ENCODE measurements at regions not wholly inside any gene's neighbourhood (a gene's known extent, or its start where the extent isn't known, plus 50 kb on each side); places are given as distances from the start of the nearest gene placed in this dataset.
"Not testable (repeated sequence)": the region's sequence is repeated elsewhere in the genome, so short reads cannot be mapped to it uniquely, and the experiment has no call there.

GRCh38 chr5:99562937-99563627 is 634.3 kb upstream of the CHD1 start:
- DNase-seq = not testable (repeated sequence)

GRCh38 chr5:99553211-99553810 is 624.5 kb upstream of the CHD1 start:
- DNase-seq = no peak

- no peak for DNase-seq
Observed at GRCh38 chr5:99544356-99544755, 615.5 kb upstream of the CHD1 start.

GRCh38 chr5:99543841-99544240 is 615.0 kb upstream of the CHD1 start:
- no peak for DNase-seq

- DNase-seq = not testable (repeated sequence)
Observed at GRCh38 chr5:99534241-99534640, 605.4 kb upstream of the CHD1 start.

- DNase-seq = not testable (repeated sequence)
Observed at GRCh38 chr5:99521666-99522065, 592.9 kb upstream of the CHD1 start.

- not testable (repeated sequence) for DNase-seq
Observed at GRCh38 chr5:99515864-99516490, 587.2 kb upstream of the CHD1 start.

GRCh38 chr5:99510237-99510866 is 581.5 kb upstream of the CHD1 start:
- not testable (repeated sequence) for DNase-seq

GRCh38 chr5:99509064-99509463 is 580.3 kb upstream of the CHD1 start:
- DNase-seq = not testable (repeated sequence)

GRCh38 chr5:99495456-99495855 is 566.6 kb upstream of the CHD1 start:
- DNase-seq = not testable (repeated sequence)

- not testable (repeated sequence) for DNase-seq
Observed at GRCh38 chr5:99478450-99478849, 549.6 kb upstream of the CHD1 start.

- DNase-seq = not testable (repeated sequence)
Observed at GRCh38 chr5:99473328-99473727, 544.5 kb upstream of the CHD1 start.

GRCh38 chr5:99471726-99472125 is 542.9 kb upstream of the CHD1 start:
- DNase-seq = not testable (repeated sequence)

GRCh38 chr5:99471178-99471577 is 542.4 kb upstream of the CHD1 start:
- DNase-seq = not testable (repeated sequence)

GRCh38 chr5:99470636-99471035 is 541.8 kb upstream of the CHD1 start:
- DNase-seq = not testable (repeated sequence)

GRCh38 chr5:99460701-99461100 is 531.9 kb upstream of the CHD1 start:
- DNase-seq = no peak

- DNase-seq = no peak
Observed at GRCh38 chr5:99453196-99453595, 524.4 kb upstream of the CHD1 start.

- DNase-seq = no peak
Observed at GRCh38 chr5:99449786-99450185, 521.0 kb upstream of the CHD1 start.

GRCh38 chr5:99445805-99446204 is 517.0 kb upstream of the CHD1 start:
- DNase-seq = no peak

- DNase-seq = no peak
Observed at GRCh38 chr5:99441235-99441634, 512.4 kb upstream of the CHD1 start.

- no peak for DNase-seq
Observed at GRCh38 chr5:99438619-99439018, 509.8 kb upstream of the CHD1 start.

- DNase-seq = no peak
Observed at GRCh38 chr5:99437986-99438385, 509.2 kb upstream of the CHD1 start.

- not testable (repeated sequence) for DNase-seq
Observed at GRCh38 chr5:99423396-99423795, 494.6 kb upstream of the CHD1 start.

- DNase-seq = not testable (repeated sequence)
Observed at GRCh38 chr5:99418640-99419039, 489.8 kb upstream of the CHD1 start.
